ENCODE measurements at regions not wholly inside any gene's neighbourhood (a gene's known extent, or its start where the extent isn't known, plus 50 kb on each side); places are given as distances from the start of the nearest gene placed in this dataset.

DNA sequence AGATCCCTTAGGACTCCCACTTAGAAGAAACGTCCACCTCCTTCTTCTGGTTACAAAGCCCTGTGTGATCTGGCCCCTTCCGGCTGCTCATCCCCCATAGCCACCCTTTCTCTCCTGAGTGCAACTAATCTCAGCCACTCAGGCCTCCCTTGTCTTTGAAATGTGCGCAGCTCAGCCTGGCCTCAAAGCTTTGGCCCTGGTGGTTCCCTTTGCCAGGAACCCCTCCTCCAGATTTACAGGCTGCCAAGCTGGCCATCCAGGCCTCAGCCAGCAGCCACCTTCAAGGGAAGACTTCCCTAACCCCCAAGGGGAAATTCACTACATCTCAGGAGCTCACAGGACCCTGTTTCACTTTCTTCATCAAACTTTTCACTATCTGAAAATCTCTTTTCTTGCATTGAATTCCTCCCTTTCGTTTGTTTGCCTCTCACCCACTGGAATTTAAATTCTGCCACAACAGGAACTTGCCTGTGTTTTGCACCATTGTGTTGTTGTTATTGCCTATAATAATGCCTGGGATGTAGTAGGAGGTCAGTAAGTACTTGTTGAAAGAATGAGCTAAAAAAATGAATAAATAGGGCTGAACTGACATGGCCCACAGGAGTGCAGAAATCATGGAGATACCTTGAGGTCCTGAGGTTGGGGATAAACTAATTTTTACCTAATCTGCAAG, 109.5 kb upstream of the PFN2 start:
- DNase-seq (ENCODE audit: low read depth), result no peak
- H3K4me3 ChIP-seq (ENCODE audit: low read depth, low read length), result no peak overlapping the region
- TF ChIP-seq, protein P1, sequence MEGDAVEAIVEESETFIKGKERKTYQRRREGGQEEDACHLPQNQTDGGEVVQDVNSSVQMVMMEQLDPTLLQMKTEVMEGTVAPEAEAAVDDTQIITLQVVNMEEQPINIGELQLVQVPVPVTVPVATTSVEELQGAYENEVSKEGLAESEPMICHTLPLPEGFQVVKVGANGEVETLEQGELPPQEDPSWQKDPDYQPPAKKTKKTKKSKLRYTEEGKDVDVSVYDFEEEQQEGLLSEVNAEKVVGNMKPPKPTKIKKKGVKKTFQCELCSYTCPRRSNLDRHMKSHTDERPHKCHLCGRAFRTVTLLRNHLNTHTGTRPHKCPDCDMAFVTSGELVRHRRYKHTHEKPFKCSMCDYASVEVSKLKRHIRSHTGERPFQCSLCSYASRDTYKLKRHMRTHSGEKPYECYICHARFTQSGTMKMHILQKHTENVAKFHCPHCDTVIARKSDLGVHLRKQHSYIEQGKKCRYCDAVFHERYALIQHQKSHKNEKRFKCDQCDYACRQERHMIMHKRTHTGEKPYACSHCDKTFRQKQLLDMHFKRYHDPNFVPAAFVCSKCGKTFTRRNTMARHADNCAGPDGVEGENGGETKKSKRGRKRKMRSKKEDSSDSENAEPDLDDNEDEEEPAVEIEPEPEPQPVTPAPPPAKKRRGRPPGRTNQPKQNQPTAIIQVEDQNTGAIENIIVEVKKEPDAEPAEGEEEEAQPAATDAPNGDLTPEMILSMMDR (IDR thresholded peaks at IDR 0.05; ENCODE audit: control insufficient read depth, extremely low read depth, insufficient read depth), result no peak

GRCh38 chr3:150079029-150079739, 108.5 kb upstream of the PFN2 start:
- H3K4me3 ChIP-seq (ENCODE audit: low read depth, low read length), result no peak overlapping the region
- TF ChIP-seq, protein P1 (IDR thresholded peaks at IDR 0.05; ENCODE audit: control insufficient read depth, extremely low read depth, insufficient read depth), result no peak
- no peak for DNase-seq (ENCODE audit: low read depth)

- TF ChIP-seq, protein P1 (IDR thresholded peaks at IDR 0.05; ENCODE audit: control insufficient read depth, extremely low read depth, insufficient read depth), result no peak
- H3K4me3 ChIP-seq (ENCODE audit: low read depth, low read length), result no peak overlapping the region
- DNase-seq (ENCODE audit: low read depth), result no peak
These were observed 107.0 kb upstream of the PFN2 start for GRCh38 chr3:150077581-150078247.

- no peak for DNase-seq (ENCODE audit: low read depth)
- TF ChIP-seq, protein P1 (IDR thresholded peaks at IDR 0.05; ENCODE audit: control insufficient read depth, extremely low read depth, insufficient read depth), result no peak
- H3K4me3 ChIP-seq (ENCODE audit: low read depth, low read length), result no peak overlapping the region
These were observed 106.4 kb upstream of the PFN2 start for GRCh38 chr3:150077107-150077506.

- no peak overlapping the region for H3K4me3 ChIP-seq (ENCODE audit: low read depth, low read length)
- TF ChIP-seq, protein P1 (IDR thresholded peaks at IDR 0.05; ENCODE audit: control insufficient read depth, extremely low read depth, insufficient read depth), result no peak
- DNase-seq (ENCODE audit: low read depth), result no peak
These were observed 105.7 kb upstream of the PFN2 start for GRCh38 chr3:150076443-150076842.

DNA sequence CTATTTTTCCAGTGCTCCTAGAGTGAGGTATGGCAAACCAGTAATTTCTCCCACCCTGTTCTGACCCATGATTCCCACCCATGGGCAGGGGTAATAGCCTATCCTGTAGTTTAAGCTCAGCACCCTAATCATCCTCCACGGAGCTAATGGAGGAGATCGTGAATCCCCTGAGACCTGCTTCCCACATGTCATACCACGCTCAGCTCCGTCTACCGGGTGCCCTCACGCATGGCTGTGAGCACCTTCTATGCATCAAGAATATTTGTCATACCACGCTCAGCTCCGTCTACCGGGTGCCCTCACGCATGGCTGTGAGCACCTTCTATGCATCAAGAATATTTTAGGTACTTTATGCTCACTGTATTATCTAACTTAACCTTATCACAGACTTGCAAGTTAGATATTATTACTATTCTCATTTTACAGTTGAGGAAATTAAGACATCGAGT, 104.7 kb upstream of the PFN2 start:
- H3K4me3 ChIP-seq (ENCODE audit: low read depth, low read length), result no peak overlapping the region
- TF ChIP-seq, protein P1 (IDR thresholded peaks at IDR 0.05; ENCODE audit: control insufficient read depth, extremely low read depth, insufficient read depth), result no peak
- DNase-seq (ENCODE audit: low read depth), result no peak

Measured in LNCaP clone FGC (cell line).